ENCODE measurements at regions not wholly inside any gene's neighbourhood (a gene's known extent, or its start where the extent isn't known, plus 50 kb on each side); places are given as distances from the start of the nearest gene placed in this dataset.

GRCh38 chr12:107491856-107492255, 193.7 kb upstream of the PWP1 start:
- no peak for TF ChIP-seq EZH2 (IDR thresholded peaks at IDR 0.05; ENCODE audit: low read length, missing control alignments)
- TF ChIP-seq, protein P1, sequence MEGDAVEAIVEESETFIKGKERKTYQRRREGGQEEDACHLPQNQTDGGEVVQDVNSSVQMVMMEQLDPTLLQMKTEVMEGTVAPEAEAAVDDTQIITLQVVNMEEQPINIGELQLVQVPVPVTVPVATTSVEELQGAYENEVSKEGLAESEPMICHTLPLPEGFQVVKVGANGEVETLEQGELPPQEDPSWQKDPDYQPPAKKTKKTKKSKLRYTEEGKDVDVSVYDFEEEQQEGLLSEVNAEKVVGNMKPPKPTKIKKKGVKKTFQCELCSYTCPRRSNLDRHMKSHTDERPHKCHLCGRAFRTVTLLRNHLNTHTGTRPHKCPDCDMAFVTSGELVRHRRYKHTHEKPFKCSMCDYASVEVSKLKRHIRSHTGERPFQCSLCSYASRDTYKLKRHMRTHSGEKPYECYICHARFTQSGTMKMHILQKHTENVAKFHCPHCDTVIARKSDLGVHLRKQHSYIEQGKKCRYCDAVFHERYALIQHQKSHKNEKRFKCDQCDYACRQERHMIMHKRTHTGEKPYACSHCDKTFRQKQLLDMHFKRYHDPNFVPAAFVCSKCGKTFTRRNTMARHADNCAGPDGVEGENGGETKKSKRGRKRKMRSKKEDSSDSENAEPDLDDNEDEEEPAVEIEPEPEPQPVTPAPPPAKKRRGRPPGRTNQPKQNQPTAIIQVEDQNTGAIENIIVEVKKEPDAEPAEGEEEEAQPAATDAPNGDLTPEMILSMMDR (conservative IDR thresholded peaks at IDR 0.05 in 1 of 2, IDR thresholded peaks at IDR 0.05 in 1 of 2; ENCODE audit: low read depth in 1 of 2, low read length in 2 of 2) = no peak

Data from fibroblast of lung (primary cell).